Stimulated activated CD8-positive, alpha-beta memory T cell treated with anti-CD3 and anti-CD28 coated beads, Interleukin-12 subunit alpha, Interleukin-12 subunit beta, amount 100 ng/mL, for 4 hours (primary cell): ENCODE measurements at regions not wholly inside any gene's neighbourhood (a gene's known extent, or its start where the extent isn't known, plus 50 kb on each side); places are given as distances from the start of the nearest gene placed in this dataset.

ENCODE experiments used
- DNase-seq: peaks from one replicate; pipeline ENCODE4 v3.0.0-alpha.2; 2020; ENCODE audit warnings: low read depth

GRCh38 chr5:158117467-158118160 lies 258.7 kb upstream of the CLINT1 start:
- DNase-seq, result no peak

- no peak for DNase-seq
Observed at GRCh38 chr5:158116965-158117364, 258.0 kb upstream of the CLINT1 start.

GRCh38 chr5:158115468-158115867 lies 256.5 kb upstream of the CLINT1 start:
- DNase-seq, result no peak

GRCh38 chr5:158108177-158108576 lies 249.2 kb upstream of the CLINT1 start:
- no peak for DNase-seq

- DNase-seq, result no peak
Observed at GRCh38 chr5:158100373-158100888, 241.5 kb upstream of the CLINT1 start.

GRCh38 chr5:158099571-158100105 lies 240.7 kb upstream of the CLINT1 start:
- no peak for DNase-seq

- no peak for DNase-seq
Observed at GRCh38 chr5:158096835-158097234, 237.9 kb upstream of the CLINT1 start.

- DNase-seq, result no peak
Observed at GRCh38 chr5:158086856-158087255, 227.9 kb upstream of the CLINT1 start.

GRCh38 chr5:158084292-158084691 lies 225.3 kb upstream of the CLINT1 start:
- no peak for DNase-seq

- DNase-seq, result no peak
Observed at GRCh38 chr5:158082696-158083287, 223.8 kb upstream of the CLINT1 start.

- no peak for DNase-seq
Observed at GRCh38 chr5:158080112-158080511, 221.2 kb upstream of the CLINT1 start.

GRCh38 chr5:158079097-158079496 lies 220.2 kb upstream of the CLINT1 start:
- DNase-seq, result no peak

GRCh38 chr5:158074992-158075769 lies 216.2 kb upstream of the CLINT1 start:
- DNase-seq, result no peak

GRCh38 chr5:158074597-158074991 lies 215.6 kb upstream of the CLINT1 start:
- DNase-seq, result no peak

- no peak for DNase-seq
Observed at GRCh38 chr5:158070859-158071258, 211.9 kb upstream of the CLINT1 start.

- DNase-seq, result no peak
Observed at GRCh38 chr5:158069838-158070237, 210.9 kb upstream of the CLINT1 start.

GRCh38 chr5:158068964-158069363 lies 210.0 kb upstream of the CLINT1 start:
- no peak for DNase-seq

- no peak for DNase-seq
Observed at GRCh38 chr5:158066076-158066475, 207.1 kb upstream of the CLINT1 start.

- DNase-seq, result no peak
Observed at GRCh38 chr5:158064334-158065123, 205.6 kb upstream of the CLINT1 start.

- no peak for DNase-seq
Observed at GRCh38 chr5:158063052-158063451, 204.1 kb upstream of the CLINT1 start.

GRCh38 chr5:158061451-158061850 lies 202.5 kb upstream of the CLINT1 start:
- no peak for DNase-seq

- no peak for DNase-seq
Observed at GRCh38 chr5:158060212-158060611, 201.3 kb upstream of the CLINT1 start.
